ENCODE measurements at regions not wholly inside any gene's neighbourhood (a gene's known extent, or its start where the extent isn't known, plus 50 kb on each side); places are given as distances from the start of the nearest gene placed in this dataset.

DNA sequence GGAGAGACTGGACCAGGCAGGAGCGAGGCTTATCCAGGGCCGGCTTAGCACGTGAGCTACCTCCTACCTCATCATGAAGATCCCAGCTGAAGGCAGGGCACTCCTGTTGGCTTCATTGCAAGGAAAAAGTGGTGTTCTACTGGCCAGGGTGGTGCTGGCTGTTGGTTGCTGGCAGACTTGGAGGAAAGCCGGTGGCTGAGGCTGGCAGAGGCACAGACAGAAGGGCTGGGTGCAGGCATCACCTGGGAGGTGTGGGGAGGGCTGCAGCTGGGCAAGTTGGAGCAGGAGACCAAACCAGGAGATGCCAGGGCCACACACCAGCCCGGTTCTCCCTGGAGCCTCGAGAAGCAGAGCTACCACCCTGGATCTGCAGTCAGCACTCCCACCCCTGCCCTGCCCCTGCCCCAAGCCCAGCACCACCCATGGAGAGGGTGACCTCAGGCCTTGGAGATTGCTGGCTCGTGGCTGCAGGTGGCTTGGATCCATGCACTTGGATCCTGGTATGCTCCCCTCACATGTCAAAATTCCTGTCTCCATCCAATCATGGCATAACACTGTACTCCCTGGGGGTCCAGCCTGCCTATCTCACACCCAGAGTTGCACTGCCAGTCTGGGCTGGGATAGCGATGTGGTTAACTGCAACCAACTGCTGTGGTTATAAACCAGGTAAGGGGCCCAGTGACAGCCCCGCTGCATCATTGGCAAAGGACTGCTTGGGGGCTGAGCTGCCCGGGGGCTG, 49.7 kb downstream of the GLI2 start:
- DNase-seq, result no peak

DNA sequence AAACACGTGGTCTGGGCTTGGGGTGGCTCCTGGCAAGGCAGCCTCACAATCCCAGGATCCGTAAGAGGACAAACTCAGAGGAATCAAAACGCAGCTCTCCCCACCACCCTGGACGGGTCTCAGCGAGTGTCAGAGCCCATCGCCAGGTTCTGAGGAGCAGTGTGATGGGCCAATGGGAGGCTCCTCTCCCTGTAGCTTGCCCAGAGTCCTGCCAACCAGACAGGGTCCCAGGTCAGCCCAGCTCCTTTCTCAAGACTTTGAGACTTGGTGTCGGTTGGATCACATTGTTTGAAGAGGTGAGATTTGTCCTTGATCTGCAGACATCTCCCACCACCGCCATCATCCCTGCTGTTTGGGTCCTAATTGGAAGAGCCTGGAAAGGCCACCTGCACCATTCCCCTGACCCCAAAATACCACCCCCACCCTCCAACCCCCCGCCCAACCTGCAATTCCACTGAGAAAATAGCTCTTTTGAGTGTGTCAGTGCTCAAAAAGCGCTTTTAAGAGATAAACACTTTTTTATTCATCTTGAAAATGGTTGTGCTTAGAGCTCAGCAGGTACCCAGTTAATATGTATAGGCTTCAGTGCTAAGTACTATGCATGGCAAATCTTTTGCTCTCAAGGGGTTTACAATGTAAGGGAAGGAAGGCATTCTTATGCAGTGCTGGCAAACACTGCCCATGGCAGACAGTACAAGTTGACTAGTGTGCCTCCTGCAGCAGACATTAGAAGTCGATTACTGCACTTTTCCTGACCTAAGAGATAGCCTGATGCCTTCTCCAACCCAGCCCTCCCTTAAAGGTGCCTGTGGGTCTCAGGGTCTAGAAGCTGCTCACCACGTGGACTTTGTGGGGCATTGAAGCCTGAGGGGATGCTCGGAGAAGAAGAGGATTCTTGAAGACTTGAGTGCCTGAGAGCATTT, 50.6 kb downstream of the GLI2 start:
- DNase-seq, result no peak

DNA sequence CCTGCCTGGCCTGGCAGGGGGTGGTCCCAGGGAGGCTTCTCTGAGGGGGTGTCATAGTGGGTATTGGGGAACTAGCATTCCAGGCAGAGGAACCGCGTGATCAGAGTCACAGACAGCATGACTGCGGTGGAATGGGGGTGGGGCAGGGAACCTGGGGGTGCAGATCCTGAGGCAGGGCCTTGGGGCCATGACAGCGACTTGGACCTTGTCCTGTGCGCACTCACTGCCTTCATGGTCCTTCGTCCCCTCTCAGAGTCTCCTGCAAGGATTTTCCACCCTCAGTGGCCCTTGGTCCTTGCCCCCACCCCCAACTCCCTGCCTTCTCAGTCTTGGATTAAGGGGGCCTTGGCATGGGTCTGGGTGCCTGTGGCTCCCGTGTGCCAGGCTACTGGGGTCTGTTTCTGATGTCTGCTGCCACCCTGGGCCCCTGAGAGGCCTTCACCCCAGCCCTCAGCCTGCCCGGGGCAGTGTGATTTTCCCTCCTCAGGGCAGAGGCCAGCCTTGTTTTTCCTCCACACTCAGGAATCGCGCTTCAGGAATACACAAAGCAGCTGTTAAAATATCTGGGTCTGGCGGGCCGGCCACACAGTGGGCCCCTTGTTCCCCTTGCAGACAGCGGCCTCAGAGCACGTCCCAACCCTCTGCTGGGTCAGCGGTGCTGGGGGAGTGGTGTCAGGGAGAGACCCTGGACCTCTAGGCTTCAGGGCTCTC, 51.6 kb downstream of the GLI2 start:
- no peak for DNase-seq

DNA sequence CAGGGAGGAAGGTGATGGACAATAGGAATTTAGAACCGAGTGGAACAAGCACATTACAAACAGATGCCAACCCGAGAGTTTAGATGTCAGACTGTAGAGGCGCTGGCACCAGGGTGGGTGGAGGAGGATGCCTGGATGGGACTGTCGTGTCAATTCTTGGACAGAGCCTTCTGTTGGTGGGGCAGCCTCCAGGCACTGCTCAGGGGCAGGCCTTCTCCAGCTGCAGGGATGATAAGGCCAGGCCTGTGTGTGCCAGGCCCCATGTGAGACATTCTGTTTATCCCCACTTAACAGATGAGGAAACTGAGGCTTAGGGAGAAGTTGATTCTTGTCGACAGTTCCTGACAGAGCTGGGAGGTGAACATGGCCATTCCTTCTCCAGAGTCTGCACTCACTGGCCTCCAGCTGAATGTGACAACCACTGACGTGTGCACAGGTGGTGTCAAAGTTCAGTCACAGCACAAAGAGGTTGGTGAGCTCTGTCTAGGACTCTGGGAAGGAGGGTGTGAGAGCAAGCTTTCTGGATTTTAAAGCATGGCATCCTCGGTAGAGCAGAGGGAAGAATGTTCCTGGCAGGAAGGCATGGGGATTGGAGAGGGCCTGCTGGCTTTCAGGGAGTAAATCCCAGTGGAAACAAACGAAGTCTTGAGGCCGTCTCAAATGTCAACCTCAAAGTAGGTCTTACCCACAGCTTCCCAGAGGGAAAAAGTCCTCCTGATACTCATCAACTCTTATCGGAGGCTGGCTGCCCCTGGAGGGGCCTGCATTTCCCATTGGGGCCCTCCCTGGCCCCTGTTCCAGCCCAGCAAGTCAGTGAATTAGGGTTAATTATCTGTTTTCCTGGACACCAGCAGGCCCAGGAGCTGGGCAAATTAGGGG, 52.4 kb downstream of the GLI2 start:
- no peak for DNase-seq

DNA sequence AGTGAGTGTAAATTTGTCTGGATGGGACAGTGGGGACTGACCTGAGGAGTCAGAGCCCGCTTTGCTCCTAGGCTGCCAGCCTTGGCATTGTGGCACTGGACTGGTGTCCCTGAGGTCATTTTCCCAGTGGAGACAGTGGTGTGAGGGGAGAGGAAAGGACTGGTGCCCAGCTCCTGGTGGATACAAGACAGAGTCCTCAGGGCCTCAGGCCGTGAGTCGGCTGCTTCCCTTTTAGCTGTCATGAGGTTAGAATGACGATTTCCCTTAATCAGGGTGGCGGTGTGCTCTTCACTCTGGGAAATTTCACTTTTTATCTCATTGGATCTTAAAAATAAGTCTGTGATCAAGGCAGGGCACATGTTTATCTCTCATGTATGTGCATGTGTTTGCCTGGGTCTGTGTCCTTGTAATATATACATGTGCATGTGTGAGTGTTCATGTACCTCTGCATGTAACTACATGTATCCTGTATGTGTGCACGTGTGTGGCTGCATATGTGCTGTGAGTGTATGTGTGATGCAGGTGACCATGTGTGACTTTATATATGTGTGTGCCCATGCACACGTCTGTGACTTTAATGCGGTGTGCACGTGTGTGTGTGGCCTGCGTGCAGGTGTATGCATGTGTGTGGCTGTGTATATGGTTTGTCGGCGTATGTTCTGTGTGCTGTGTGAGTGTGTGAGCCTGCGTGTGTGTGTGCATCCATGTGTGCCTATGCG, 55.7 kb downstream of the GLI2 start:
- no peak for DNase-seq

DNA sequence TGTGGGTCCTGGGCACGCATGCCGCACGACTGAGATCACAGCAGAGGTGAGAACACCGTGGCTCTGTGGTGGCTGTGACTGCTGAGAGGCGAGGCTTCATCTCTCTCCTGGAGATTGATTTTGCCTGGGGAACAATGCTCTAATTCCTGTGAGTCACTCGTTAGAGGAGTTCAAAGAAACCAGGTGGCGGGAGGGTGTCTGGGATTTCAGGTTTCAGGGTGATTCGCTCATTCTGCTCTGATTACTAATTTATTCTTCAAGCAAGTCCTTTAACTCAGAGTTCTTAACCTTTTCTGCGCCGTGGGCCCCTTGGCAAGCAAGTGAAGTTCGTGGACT, 56.3 kb downstream of the GLI2 start:
- DNase-seq, result no peak

DNA sequence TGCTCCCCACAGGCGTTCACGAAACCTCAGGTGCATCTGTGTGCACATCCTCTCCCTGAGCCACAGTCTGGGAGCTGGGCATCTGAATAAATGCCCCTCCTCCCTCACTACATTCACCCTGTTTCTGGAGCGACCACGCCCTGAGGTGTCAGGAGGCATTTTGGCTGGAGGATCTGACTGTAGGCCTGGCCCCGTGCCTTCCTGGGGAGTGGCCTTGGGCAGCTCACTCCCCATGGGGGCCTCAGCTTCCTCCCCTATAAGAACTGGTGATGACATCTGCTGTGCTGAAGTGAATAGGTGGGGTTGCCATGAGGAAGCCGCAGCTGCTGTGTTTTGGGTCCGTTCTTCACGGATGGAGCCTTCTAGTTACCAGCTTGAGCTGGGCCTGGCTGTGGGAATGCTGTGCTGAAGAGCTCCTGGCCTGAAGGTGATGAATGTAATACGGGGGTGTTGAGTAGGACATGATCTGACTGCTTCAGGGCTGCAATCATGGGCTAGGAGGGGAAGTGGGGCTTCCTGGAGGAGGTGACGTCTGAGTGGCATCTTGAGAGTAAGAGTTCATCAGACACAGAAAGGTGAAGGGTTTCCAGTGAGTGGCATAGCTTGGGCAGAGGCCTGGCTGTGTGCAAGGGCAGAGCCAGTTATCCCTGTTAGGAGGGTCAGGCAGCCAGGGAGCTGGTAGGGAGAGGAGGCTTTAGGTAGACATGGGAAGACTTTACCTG, 58.2 kb downstream of the GLI2 start:
- no peak for DNase-seq

DNA sequence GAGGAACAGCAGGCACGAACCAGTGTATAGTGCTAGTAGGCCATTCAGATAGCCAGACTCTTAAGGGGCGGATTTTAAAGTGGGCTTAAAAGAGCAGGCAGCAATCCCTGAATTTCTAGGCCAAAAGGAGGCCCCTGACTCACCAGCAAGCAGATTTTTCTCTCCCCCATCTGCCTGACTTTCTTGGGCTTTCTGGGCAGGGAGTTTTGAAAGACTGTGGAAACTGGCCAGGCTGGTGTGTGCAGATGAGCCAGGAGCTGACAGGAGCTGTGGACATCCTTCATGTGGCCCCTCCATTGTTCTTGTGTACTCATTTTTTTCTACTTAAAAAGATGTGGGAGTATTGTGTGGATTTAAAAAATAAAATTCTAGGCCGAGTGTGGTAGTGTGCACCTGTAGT, 59.0 kb downstream of the GLI2 start:
- no peak for DNase-seq

DNA sequence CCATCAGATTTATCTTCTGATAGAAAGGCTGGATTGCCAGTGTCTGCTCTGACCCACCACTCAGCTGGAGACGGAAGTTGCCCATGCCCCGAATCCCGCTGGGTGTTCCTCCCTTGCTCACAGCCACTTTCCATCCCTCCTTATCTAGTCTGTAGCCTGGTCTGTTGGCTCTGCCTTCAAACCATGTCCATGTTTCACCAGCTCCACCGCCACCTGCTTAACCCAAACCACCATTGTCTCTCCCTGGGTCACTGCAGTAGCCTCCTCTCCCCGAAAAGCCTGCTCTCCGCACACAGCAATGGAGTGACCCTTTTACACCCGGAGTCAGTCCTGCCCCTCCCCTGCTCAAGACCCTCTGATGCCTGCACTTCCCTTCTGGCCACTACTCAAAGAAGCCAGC, 60.4 kb downstream of the GLI2 start:
- no peak for DNase-seq

DNA sequence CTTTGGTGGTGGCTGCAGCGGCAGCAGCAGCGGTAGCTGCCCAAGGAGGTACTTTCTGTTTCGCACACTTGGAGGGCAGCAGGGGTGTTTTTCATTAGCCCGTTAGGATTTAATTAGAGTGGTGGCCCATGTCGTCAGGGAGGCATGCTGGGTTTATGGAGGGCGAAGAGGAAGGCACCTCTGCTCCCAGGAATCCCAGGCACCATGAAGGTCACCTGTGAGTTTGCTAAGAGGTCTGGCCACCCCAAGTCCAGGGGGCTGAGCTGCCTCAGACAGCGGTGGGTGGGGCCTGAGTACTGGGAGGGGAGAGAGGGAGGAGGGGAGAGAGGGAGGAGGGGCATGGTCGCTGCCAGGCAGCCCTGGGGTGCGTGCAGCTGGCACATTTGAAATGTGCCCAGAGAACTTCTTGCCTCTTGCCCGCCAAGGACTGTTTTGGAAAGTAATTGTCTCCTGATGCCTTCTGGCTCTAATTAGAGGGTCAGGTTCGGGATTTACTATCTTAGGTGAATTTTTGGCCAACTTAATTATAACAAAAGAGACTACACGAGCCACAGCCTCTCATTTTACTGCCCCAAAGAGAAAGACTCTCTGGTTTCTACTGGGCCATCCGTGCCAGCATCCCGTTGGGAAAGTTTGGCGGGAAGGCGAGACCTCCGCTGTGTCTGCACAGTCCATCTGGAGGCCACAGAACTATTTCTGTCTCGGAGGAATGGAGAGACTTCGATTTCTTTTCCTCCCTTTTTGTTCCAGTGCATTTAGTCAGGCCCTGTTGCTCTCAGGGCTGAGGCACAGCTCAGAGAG, 62.0 kb downstream of the GLI2 start:
- no peak for DNase-seq

DNA sequence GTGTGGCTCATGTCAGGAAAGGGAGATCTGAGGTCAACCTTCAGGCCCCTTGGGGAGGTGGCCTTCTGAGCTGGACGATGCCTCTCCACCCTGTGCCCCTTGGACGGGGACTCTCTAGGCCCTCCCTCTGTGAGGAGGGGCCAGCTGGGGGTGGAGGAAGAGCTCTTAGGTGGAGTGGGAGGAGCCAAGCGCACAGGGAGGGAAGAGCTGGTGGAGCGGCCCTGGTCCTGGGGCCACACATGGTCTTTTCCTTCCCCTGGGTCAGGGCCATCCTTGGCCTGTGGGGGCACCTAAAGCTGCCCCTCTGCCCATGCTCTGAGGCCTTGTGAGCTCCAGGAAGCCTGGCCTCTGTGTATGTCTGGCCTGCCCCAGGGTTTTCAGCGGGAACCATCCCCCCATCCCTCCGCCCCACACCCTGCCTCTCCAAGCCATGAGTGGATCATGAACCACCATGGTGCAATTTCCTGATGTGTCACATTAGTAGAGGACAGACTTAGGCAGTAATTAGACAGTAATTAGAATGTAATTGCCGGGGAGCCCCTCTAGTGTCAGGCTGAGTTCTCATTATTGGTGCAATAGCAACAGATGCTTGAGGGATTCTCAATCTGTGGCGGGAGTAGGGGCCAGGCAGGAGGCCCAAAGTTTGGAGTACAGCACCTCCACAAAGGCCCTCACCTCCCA, 63.0 kb downstream of the GLI2 start:
- no peak for DNase-seq

DNA sequence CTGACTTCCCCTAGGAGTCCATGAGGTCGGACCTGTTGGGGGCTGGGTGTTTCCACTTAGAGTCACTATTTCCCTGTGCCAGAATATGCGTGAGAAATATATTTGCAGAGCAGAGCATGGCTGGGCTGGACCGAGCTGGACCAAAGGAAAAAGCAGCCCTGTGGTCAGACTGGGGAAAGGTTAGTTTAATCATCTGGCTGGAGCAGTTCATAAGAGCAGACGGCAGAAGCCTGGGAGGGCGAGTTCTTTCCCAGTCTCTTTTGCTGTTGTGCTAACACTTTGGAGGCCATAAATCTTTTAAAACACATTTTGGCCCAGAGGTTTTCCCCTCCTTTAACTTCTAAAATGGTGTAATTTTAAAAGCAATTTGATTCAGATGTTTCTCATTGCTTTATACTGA, 66.5 kb downstream of the GLI2 start:
- DNase-seq, result no peak

DNA sequence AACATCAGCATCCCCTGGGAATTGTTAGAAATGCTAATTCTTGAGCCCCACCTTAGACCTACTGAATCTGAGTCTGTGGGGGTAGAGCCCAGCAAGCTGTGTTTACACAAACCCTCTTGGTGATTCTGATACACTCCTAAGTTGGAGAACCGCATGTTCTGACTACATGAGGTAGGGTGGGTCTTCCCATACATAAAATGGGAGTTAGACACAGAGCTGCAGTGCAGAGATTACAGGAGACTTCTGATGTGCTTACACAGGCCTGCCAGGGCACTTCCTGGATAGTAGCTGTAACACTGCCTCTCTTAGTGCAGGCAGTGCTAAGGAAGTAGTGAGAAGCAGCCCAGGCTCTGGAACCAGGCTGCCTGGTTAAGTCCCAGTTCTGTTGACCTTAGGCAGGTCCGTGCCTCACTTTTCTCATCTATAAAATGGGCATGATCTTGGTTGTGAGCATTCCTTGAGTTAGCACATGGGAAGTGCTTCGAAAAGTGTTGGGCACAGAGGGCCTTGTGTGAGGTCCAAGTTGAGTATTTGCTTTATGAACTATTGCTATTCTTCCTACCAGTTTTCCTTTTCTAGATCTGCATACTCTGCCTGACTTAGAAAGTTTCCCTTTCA, 67.3 kb downstream of the GLI2 start:
- DNase-seq, result no peak

DNA sequence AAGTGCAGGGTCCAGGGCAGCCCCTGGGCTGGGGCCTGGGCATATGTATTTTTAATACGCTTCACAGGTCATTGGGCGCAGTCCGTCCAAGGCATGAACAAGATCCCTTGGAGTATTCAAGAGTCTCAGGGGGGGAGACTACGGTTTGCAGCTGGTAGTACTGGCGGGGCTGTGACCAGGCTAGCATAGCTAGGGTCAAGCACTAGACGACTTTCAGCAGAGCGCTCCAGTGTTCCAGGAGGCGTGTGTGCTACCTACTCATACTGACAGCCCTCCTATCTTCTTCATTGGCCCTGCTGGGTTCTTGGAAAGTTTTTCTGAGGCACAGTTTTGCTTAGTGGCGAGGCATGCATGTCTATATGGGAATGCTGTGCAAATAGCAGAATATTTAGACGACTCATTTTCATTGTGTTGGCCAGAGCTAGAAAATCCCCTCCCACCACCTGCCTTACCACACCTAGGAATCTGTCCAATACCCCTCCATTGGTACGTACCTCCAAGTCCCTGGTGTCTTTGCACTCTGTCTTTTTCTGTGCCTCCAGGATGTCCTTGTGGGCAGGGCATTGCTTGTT, 68.2 kb downstream of the GLI2 start:
- DNase-seq, result no peak

DNA sequence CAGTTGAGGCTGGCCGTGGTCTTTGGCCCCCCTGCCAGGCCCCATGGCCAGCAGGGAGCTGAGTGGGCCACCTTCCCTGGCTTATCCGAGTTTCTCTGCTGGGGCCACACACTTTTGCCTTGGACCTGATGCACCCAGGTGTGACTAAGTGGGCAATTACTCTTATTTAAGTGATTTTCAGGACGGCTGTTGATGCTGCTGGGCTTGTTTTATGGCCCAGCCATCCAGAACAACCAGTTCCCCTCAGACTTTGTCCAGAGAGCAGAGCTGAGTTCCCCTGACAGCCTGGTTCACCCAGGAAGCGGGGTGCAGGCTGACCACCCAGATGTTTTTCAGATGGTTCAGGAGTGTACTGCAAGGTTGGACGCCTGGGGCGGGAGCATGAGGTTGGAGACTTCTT, 68.8 kb downstream of the GLI2 start:
- no peak for DNase-seq

DNA sequence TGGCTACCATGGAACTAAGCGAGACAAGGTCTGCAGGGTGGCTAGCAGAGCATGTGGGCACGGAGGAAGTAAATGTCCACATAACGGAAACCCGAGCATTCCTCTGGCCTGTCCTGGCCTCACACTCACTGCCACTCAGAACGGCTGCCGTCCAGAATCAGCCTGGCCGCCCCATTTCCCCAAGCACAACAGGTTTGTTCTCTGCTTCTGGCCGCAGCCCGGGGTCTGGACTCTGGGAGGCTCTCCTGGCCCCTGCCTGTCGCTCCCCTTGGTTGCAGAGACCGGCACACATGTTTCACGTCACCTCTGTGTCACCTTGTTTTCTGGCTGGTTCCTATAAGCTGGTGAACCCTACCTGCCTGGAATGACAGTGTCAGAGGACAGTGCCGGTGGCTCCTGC, 69.3 kb downstream of the GLI2 start:
- DNase-seq, result no peak

DNA sequence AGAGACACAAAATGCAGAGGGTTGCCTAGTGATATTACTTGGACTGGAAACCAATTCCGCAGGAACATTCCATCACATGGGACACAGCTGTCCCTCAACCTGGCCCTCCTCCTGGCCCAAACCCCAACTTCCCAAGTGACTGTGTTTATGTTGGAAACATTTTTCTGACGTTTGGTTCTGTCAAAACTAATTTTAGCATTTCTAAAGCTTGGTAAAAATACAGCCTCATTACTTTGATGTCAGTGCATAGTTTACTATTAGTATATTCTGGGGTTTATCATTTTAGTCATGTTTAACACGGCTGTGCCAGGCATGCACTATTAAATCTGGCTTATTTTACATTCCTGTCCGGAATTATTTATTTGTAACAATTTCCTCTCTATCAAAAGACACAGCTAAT, 69.9 kb downstream of the GLI2 start:
- DNase-seq, result no peak

DNA sequence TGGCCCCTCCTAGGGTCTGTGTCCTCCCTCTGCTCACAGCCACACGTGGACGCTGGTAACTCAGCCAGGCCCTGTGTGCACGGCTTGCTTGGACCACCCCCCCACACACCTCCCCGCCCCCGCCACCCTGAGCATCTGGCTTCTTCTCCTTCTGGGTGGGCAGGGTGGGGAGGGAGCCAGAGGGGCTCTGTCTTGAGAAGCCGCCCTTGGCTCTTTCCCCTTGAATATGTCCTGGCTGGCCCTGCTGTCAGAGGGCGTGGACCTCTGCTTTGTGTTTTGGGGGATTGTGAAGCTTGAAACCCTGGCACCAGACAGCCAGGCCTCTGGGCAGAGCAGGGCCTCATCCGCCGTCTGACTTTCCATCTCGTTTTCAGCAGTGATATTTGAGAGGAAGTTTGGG, 72.1 kb downstream of the GLI2 start:
- DNase-seq, result no peak

DNA sequence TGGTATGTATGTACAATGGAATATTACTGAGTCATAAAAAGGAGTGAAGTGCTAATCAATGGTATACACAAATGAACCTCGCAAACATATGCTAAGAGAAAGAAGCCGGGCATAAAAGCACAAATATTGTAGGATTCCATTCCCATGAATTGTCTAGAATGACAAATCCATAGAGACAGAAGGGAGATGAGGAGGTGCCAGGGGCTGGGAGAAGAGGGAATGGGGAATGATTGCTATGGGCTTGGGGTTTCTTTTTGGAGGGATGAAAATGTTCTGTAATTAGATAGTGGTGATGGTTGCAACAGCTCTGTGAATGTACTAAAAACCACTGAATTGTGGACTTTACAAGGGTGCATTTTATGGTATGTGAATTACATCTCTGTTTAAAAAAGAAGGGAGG, 73.5 kb downstream of the GLI2 start:
- no peak for DNase-seq

All from 8988T (cell line).